SK-N-SH (cell line): ENCODE measurements at regions not wholly inside any gene's neighbourhood (a gene's known extent, or its start where the extent isn't known, plus 50 kb on each side); places are given as distances from the start of the nearest gene placed in this dataset.

ENCODE experiments used
- CTCF ChIA-PET: fragments of 300-600, 350-600 bp; formaldehyde crosslinking; extraction: SDS; loops from one replicate; lab custom pipeline; 2021; lab: Yijun Ruan, JAX
- POLR2A ChIA-PET: fragments of 350-600 bp; sonication (Branson Sonifier 250); formaldehyde crosslinking; extraction: SDS; loops from one replicate; lab custom pipeline; 2020; ENCODE audit warnings: antibody characterized with exemption, inconsistent platforms; lab: Yijun Ruan, JAX
- DNase-seq: peaks from one replicate; pipeline ENCODE4 v3.0.0; 2012
- H2AFZ ChIP-seq: fragments of 200-600 bp; sonication (generic); 2 replicates; pipeline ENCODE4 v1.8.1; 2016; ENCODE audit warnings: antibody characterized with exemption, mild to moderate bottlenecking, low read depth
- H3F3A ChIP-seq: fragments of 200-600 bp; sonication (generic); replicated peaks from 2 replicates; pipeline ENCODE3; 2016; ENCODE audit warnings: antibody characterized with exemption, mild to moderate bottlenecking; ENCODE audit not compliant: insufficient read depth
- H3K27ac ChIP-seq, 2 experiments: fragments of 200-500 bp in 1 of 2; fragments of 200-600 bp in 1 of 2; sonication (Bioruptor generic) in 1 of 2; sonication (generic), shearing (Covaris generic) in 1 of 2; 2 replicates each; pipeline versions ENCODE4 v1.5.1 to v1.6.1; 2014 to 2016; ENCODE audit warnings: low read depth in 2 of 2, inconsistent platforms in 1 of 2, low read length in 1 of 2, mild to moderate bottlenecking in 1 of 2, mixed read lengths in 1 of 2
- H3K27me3 ChIP-seq: fragments of 200-600 bp; sonication (generic), shearing (Covaris generic); 2 replicates; pipeline ENCODE4 v1.6.1; 2016; ENCODE audit warnings: mixed run types; ENCODE audit not compliant: insufficient read depth
- H3K36me3 ChIP-seq, 2 experiments: fragments of 200-500 bp in 1 of 2; fragments of 200-600 bp in 1 of 2; sonication (Bioruptor generic) in 1 of 2; sonication (generic) in 1 of 2; replicated peaks in 1 of 2; 2 replicates each; pipeline versions ENCODE3 to v1.5.1; 2014 to 2016; ENCODE audit warnings: low read length in 1 of 2, mild to moderate bottlenecking in 1 of 2; ENCODE audit not compliant: insufficient read depth in 2 of 2, control insufficient read depth in 1 of 2
- H3K4me1 ChIP-seq, 2 experiments: fragments of 200-500 bp in 1 of 2; fragments of 200-600 bp in 1 of 2; sonication (Bioruptor generic) in 1 of 2; sonication (generic), shearing (Covaris generic) in 1 of 2; 2 replicates each; pipeline versions ENCODE4 v1.5.1 to v1.6.1; 2014 to 2016; ENCODE audit warnings: low read depth in 1 of 2, low read length in 1 of 2, mixed run types in 1 of 2; ENCODE audit not compliant: insufficient read depth in 2 of 2, control insufficient read depth in 1 of 2
- H3K4me2 ChIP-seq: fragments of 200-600 bp; sonication (generic), shearing (Covaris generic); 2 replicates; pipeline ENCODE4 v1.6.1; 2017; ENCODE audit warnings: mixed run types
- H3K4me3 ChIP-seq, 2 experiments: fragments of 200-500 bp in 1 of 2; fragments of 200-600 bp in 1 of 2; sonication (Bioruptor generic) in 1 of 2; sonication (generic), shearing (Covaris generic) in 1 of 2; 2 replicates each; pipeline versions ENCODE4 v1.5.1 to v1.8.1; 2014 to 2016; ENCODE audit warnings: low read depth in 2 of 2, inconsistent platforms in 1 of 2, low read length in 1 of 2, mild to moderate bottlenecking in 1 of 2, mixed read lengths in 1 of 2, moderate library complexity in 1 of 2
- H3K79me2 ChIP-seq: fragments of 200-600 bp; sonication (generic); 2 replicates; pipeline ENCODE4 v1.8.1; 2017; ENCODE audit warnings: mild to moderate bottlenecking; ENCODE audit not compliant: insufficient read depth
- H3K9ac ChIP-seq: fragments of 200-600 bp; sonication (generic); 2 replicates; pipeline ENCODE4 v1.6.1; 2017; ENCODE audit warnings: mixed run types
- H3K9me2 ChIP-seq: fragments of 200-600 bp; sonication (generic); 2 replicates; pipeline ENCODE4 v1.6.1; 2017; ENCODE audit warnings: mixed run types
- H3K9me3 ChIP-seq: fragments of 200-600 bp; sonication (generic); 2 replicates; pipeline ENCODE4 v1.6.1; 2017; ENCODE audit warnings: mixed run types, mild to moderate bottlenecking, moderate library complexity
- H4K20me1 ChIP-seq: fragments of 200-600 bp; sonication (generic); 2 replicates; pipeline ENCODE4 v1.6.1; 2017; ENCODE audit warnings: mild to moderate bottlenecking, mixed run types; ENCODE audit not compliant: insufficient read depth
- ELF1 ChIP-seq: IDR thresholded peaks from 2 replicates; pipeline ENCODE4 v1.4.0; 2012
- EZH2phosphoT487 ChIP-seq: fragments of 200-600 bp; sonication (generic); IDR thresholded peaks from 2 replicates; pipeline ENCODE4 v1.6.1; 2017; ENCODE audit warnings: low read depth, mixed run types, mild to moderate bottlenecking, antibody characterized with exemption, moderate library complexity, borderline replicate concordance
- FOXM1 ChIP-seq: IDR thresholded peaks from 2 replicates; pipeline ENCODE4 v1.4.0; 2012; ENCODE audit warnings: low read depth, mild to moderate bottlenecking
- GATA2 ChIP-seq: sonication (generic); formaldehyde crosslinking; IDR thresholded peaks from 2 replicates; pipeline ENCODE4 v1.5.0; 2020; ENCODE audit warnings: mild to moderate bottlenecking, missing genetic modification reagents
- JUND ChIP-seq: IDR thresholded peaks from 2 replicates; pipeline ENCODE4 v1.4.0; 2012
- MEF2A ChIP-seq: IDR thresholded peaks from 2 replicates; pipeline ENCODE4 v1.4.0; 2012; ENCODE audit warnings: low read depth, borderline replicate concordance
- MXI1 ChIP-seq: IDR thresholded peaks from 2 replicates; pipeline ENCODE4 v1.6.1; 2012; ENCODE audit warnings: mild to moderate bottlenecking, low read depth, low read length, improper control_type of control experiment
- POLR2AphosphoS5 ChIP-seq: IDR thresholded peaks from 2 replicates; pipeline ENCODE4 v1.6.1; 2012; ENCODE audit warnings: low read depth, low read length
- RAD21 ChIP-seq: IDR thresholded peaks from 2 replicates; pipeline ENCODE4 v1.6.1; 2012; ENCODE audit warnings: mild to moderate bottlenecking, low read length
- RCOR1 ChIP-seq: fragments of 150-350 bp; IDR thresholded peaks from 2 replicates; pipeline ENCODE4 v1.6.1; 2017; ENCODE audit warnings: antibody characterized with exemption, low read length
- RFX5 ChIP-seq: IDR thresholded peaks from 2 replicates; pipeline ENCODE4 v1.6.1; 2012; ENCODE audit warnings: mild to moderate bottlenecking, improper control_type of control experiment, low read length
- SIN3A ChIP-seq: IDR thresholded peaks from 2 replicates; pipeline ENCODE4 v1.6.1; 2012; ENCODE audit warnings: low read depth, mild to moderate bottlenecking, low read length, moderate library complexity, borderline replicate concordance
- TAF1 ChIP-seq: IDR thresholded peaks from 2 replicates; pipeline ENCODE4 v1.6.1; 2012; ENCODE audit warnings: low read depth, mild to moderate bottlenecking, low read length, moderate library complexity, borderline replicate concordance
- TCF12 ChIP-seq: IDR thresholded peaks from 2 replicates; pipeline ENCODE4 v1.4.0; 2012
- WGBS: methylation state at CpG from one replicate; pipeline ENCODE4 v1.1.6; 2017; ENCODE audit warnings: low lambda C conversion rate; 5-methylcytosine and 5-hydroxymethylcytosine counted together
- TF ChIP-seq, protein P1 (sequence below): IDR thresholded peaks from 2 replicates; pipeline ENCODE4 v1.6.1; 2012; ENCODE audit warnings: mild to moderate bottlenecking, low read depth, low read length, moderate library complexity
- TF ChIP-seq, protein P2 (sequence below): IDR thresholded peaks from 2 replicates; pipeline ENCODE4 v1.4.0; 2012; ENCODE audit warnings: low read depth, borderline replicate concordance
- TF ChIP-seq, protein P3 (sequence below): IDR thresholded peaks from 2 replicates; pipeline ENCODE4; 2012
- TF ChIP-seq, protein P4 (sequence below): fragments of 200-600 bp; sonication (generic); IDR thresholded peaks from 2 replicates; pipeline ENCODE4 v1.6.1; 2017; ENCODE audit warnings: antibody characterized with exemption, mild to moderate bottlenecking, moderate library complexity
- TF ChIP-seq, protein P5 (sequence below): IDR thresholded peaks from 2 replicates; pipeline ENCODE4 v1.4.0; 2012; ENCODE audit warnings: low read depth
- TF ChIP-seq, protein P6 (sequence below): IDR thresholded peaks from 2 replicates; pipeline ENCODE4 v1.4.0; 2012; ENCODE audit warnings: low read depth, borderline replicate concordance

DNA sequence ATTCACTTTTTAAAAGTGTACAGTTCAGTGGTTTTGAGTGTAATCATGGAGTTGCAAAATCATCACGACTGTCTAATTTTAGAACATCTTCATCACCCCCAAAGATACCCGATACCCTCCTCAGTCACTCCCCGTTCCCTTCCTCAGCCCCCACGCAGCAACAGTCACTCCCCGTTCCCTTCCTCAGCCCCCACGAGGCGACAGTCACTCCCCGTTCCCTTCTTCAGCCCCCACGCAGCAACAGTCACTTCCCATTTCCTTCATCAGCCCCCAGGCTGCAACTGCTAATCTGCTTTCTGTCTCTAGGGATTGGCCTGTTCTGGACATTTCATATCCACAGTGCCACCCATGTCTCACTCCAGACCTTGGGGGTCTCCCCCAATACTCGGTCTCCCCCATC lies 161.6 kb upstream of the PPP2R2D start:
- Histone ChIP-seq H3K4me2 (no peak overlapping the region), H3K27me3 (no peaks in the 10 kb centered on the region), H3F3A (no peaks in the 10 kb centered on the region), H3K27ac (no peak overlapping the region), H2AFZ (no peak overlapping the region), H3K79me2 (no peaks in the 10 kb centered on the region), H3K9me3 (no peaks in the 10 kb centered on the region), H3K9me2 (no peaks in the 10 kb centered on the region), H4K20me1 (no peaks in the 10 kb centered on the region), H3K4me3 (no peak overlapping the region), H3K4me1 (no peaks in the 10 kb centered on the region), H3K9ac (no peak overlapping the region), H3K36me3 (no peaks in the 10 kb centered on the region)
- ChIA-PET POLR2A (no interaction called here), CTCF (no interaction called here)
- DNase-seq: no peak
- TF ChIP-seq, protein P1, sequence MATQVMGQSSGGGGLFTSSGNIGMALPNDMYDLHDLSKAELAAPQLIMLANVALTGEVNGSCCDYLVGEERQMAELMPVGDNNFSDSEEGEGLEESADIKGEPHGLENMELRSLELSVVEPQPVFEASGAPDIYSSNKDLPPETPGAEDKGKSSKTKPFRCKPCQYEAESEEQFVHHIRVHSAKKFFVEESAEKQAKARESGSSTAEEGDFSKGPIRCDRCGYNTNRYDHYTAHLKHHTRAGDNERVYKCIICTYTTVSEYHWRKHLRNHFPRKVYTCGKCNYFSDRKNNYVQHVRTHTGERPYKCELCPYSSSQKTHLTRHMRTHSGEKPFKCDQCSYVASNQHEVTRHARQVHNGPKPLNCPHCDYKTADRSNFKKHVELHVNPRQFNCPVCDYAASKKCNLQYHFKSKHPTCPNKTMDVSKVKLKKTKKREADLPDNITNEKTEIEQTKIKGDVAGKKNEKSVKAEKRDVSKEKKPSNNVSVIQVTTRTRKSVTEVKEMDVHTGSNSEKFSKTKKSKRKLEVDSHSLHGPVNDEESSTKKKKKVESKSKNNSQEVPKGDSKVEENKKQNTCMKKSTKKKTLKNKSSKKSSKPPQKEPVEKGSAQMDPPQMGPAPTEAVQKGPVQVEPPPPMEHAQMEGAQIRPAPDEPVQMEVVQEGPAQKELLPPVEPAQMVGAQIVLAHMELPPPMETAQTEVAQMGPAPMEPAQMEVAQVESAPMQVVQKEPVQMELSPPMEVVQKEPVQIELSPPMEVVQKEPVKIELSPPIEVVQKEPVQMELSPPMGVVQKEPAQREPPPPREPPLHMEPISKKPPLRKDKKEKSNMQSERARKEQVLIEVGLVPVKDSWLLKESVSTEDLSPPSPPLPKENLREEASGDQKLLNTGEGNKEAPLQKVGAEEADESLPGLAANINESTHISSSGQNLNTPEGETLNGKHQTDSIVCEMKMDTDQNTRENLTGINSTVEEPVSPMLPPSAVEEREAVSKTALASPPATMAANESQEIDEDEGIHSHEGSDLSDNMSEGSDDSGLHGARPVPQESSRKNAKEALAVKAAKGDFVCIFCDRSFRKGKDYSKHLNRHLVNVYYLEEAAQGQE: no peak
- TF ChIP-seq ELF1 (no peak), MEF2A (no peak), POLR2AphosphoS5 (no peak), TAF1 (no peak), GATA2 (CRISPR knock-in tag) (no peak), MXI1 (no peak), EZH2phosphoT487 (no peak), JUND (no peak), SIN3A (no peak)
- TF ChIP-seq, protein P2, sequence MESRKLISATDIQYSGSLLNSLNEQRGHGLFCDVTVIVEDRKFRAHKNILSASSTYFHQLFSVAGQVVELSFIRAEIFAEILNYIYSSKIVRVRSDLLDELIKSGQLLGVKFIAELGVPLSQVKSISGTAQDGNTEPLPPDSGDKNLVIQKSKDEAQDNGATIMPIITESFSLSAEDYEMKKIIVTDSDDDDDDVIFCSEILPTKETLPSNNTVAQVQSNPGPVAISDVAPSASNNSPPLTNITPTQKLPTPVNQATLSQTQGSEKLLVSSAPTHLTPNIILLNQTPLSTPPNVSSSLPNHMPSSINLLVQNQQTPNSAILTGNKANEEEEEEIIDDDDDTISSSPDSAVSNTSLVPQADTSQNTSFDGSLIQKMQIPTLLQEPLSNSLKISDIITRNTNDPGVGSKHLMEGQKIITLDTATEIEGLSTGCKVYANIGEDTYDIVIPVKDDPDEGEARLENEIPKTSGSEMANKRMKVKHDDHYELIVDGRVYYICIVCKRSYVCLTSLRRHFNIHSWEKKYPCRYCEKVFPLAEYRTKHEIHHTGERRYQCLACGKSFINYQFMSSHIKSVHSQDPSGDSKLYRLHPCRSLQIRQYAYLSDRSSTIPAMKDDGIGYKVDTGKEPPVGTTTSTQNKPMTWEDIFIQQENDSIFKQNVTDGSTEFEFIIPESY: no peak
- TF ChIP-seq, all 33 proteins: peak for 0
- WGBS: 34% methylated on average over 10 of the region's 10 CpGs

DNA sequence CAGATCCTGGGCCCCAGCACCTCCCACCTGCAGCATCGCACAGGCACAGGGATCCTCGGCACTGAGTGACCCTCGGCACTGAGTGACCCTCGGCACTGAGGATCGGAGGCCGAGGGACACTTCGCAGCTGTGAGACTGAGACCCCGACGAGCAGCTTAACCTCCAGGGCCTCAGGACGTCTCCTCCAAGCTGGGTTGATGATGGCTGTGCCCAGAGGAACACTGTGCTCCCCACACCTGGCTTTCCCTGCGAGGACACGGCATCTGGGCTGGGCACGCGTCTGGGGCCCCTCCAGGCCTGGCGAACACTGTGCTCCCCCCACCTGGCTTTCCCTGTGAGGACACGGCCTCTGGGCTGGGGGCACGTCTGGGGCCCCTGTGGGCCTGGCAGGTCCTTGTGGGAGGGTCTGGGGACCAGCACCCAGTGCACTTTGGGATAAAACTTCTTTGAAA lies 158.3 kb upstream of the PPP2R2D start:
- no peaks in the 10 kb centered on the region for H3K27me3 ChIP-seq
- no peak overlapping the region for H3K4me3 ChIP-seq
- CTCF ChIA-PET: no interaction called here
- H3F3A ChIP-seq: no peaks in the 10 kb centered on the region
- no peak overlapping the region for H2AFZ ChIP-seq
- no peak overlapping the region for H3K9ac ChIP-seq
- no peaks in the 10 kb centered on the region for H3K79me2 ChIP-seq
- no peaks in the 10 kb centered on the region for H3K9me3 ChIP-seq
- no peak overlapping the region for H3K27ac ChIP-seq
- POLR2A ChIA-PET: no interaction called here
- H3K4me2 ChIP-seq: no peak overlapping the region
- no peaks in the 10 kb centered on the region for H3K36me3 ChIP-seq
- DNase-seq: no peak
- WGBS: 16% methylated on average over 3 of the region's 17 CpGs
- no peaks in the 10 kb centered on the region for H3K4me1 ChIP-seq
- H4K20me1 ChIP-seq: no peaks in the 10 kb centered on the region
- no peaks in the 10 kb centered on the region for H3K9me2 ChIP-seq
- TF ChIP-seq RAD21 (no peak), FOXM1 (no peak), MEF2A (no peak), GATA2 (CRISPR knock-in tag) (no peak), JUND (no peak), RFX5 (no peak), ELF1 (no peak), TCF12 (no peak), RCOR1 (no peak)
- TF ChIP-seq, protein P3, sequence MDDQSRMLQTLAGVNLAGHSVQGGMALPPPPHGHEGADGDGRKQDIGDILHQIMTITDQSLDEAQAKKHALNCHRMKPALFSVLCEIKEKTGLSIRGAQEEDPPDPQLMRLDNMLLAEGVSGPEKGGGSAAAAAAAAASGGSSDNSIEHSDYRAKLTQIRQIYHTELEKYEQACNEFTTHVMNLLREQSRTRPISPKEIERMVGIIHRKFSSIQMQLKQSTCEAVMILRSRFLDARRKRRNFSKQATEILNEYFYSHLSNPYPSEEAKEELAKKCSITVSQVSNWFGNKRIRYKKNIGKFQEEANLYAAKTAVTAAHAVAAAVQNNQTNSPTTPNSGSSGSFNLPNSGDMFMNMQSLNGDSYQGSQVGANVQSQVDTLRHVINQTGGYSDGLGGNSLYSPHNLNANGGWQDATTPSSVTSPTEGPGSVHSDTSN: no peak
- TF ChIP-seq, protein P4, sequence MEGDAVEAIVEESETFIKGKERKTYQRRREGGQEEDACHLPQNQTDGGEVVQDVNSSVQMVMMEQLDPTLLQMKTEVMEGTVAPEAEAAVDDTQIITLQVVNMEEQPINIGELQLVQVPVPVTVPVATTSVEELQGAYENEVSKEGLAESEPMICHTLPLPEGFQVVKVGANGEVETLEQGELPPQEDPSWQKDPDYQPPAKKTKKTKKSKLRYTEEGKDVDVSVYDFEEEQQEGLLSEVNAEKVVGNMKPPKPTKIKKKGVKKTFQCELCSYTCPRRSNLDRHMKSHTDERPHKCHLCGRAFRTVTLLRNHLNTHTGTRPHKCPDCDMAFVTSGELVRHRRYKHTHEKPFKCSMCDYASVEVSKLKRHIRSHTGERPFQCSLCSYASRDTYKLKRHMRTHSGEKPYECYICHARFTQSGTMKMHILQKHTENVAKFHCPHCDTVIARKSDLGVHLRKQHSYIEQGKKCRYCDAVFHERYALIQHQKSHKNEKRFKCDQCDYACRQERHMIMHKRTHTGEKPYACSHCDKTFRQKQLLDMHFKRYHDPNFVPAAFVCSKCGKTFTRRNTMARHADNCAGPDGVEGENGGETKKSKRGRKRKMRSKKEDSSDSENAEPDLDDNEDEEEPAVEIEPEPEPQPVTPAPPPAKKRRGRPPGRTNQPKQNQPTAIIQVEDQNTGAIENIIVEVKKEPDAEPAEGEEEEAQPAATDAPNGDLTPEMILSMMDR: no peak
- TF ChIP-seq, protein P5, sequence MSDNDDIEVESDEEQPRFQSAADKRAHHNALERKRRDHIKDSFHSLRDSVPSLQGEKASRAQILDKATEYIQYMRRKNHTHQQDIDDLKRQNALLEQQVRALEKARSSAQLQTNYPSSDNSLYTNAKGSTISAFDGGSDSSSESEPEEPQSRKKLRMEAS: no peak
- TF ChIP-seq, protein P6, sequence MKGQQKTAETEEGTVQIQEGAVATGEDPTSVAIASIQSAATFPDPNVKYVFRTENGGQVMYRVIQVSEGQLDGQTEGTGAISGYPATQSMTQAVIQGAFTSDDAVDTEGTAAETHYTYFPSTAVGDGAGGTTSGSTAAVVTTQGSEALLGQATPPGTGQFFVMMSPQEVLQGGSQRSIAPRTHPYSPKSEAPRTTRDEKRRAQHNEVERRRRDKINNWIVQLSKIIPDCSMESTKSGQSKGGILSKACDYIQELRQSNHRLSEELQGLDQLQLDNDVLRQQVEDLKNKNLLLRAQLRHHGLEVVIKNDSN: no peak
